ENCODE measurements at regions not wholly inside any gene's neighbourhood (a gene's known extent, or its start where the extent isn't known, plus 50 kb on each side); places are given as distances from the start of the nearest gene placed in this dataset.

DNA sequence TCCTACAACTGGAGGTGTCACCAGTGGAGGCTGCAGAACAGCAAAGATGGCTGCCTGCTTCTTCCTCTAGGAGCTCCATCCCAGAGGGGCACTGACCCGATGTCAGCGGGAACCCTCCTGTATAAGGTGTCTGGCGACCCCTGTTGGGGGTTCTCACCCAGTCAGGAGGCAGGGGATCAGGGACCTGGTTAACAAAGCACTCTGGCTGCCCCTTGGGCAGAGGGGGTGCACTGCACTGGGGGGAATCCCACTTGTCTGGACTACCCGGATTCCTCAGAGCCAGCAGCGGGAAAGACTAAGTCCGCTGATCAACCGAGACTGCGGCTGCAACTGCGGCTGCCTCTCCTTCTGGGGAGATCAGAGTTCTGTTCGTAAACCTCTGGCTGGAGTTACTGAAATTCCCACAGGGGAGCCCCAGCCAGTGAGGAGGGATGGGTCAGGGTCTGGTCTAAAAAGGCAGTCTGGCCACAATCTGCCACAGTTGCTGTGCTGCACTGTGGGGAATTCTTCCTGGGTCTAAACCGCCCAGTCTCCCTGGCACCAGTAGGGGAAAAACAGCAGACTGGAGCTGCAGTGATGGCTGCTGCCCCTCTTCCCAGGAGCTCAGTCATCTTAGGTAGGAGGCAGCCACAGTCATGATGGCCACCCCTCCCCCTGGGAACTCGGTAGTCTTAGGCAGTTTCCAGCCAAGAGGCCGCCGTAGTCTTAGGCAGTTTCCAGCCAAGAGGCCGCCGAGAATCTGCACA, 213.4 kb downstream of the CYB561 start:
- intact Hi-C loops (cut with DNase I; ENCODE audit: low total_unique reads), result no loop called here
- no peak for DNase-seq (ENCODE audit: low spot score in 2 of 2)
- TF ChIP-seq, protein P1, sequence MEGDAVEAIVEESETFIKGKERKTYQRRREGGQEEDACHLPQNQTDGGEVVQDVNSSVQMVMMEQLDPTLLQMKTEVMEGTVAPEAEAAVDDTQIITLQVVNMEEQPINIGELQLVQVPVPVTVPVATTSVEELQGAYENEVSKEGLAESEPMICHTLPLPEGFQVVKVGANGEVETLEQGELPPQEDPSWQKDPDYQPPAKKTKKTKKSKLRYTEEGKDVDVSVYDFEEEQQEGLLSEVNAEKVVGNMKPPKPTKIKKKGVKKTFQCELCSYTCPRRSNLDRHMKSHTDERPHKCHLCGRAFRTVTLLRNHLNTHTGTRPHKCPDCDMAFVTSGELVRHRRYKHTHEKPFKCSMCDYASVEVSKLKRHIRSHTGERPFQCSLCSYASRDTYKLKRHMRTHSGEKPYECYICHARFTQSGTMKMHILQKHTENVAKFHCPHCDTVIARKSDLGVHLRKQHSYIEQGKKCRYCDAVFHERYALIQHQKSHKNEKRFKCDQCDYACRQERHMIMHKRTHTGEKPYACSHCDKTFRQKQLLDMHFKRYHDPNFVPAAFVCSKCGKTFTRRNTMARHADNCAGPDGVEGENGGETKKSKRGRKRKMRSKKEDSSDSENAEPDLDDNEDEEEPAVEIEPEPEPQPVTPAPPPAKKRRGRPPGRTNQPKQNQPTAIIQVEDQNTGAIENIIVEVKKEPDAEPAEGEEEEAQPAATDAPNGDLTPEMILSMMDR (IDR thresholded peaks at IDR 0.05), result no peak
- no peak for TF ChIP-seq POLR2A (IDR thresholded peaks at IDR 0.05)
- no peak overlapping the region for H3K4me3 ChIP-seq (ENCODE audit: low read depth, poor library complexity, severe bottlenecking)
- WGBS, 2 donors, result 95 to 100% methylated on average over 13 to 15 of the region's 16 CpGs

- 90 to 92% methylated on average over 3 of the region's 3 CpGs for WGBS, 2 donors
- intact Hi-C loops (cut with DNase I; ENCODE audit: low total_unique reads), result no loop called here
- DNase-seq (ENCODE audit: low spot score in 2 of 2), result no peak
- H3K4me3 ChIP-seq (ENCODE audit: low read depth, poor library complexity, severe bottlenecking), result no peak overlapping the region
- no peak for TF ChIP-seq POLR2A (IDR thresholded peaks at IDR 0.05)
Measured at GRCh38 chr17:63240106-63240505, 206.0 kb downstream of the CYB561 start.

GRCh38 chr17:63246344-63246743, 199.8 kb downstream of the CYB561 start:
- intact Hi-C loops (cut with DNase I; ENCODE audit: low total_unique reads), result no loop called here
- H3K4me3 ChIP-seq (ENCODE audit: low read depth, poor library complexity, severe bottlenecking), result no peak overlapping the region
- TF ChIP-seq, protein P1 (IDR thresholded peaks at IDR 0.05), result no peak
- TF ChIP-seq POLR2A (IDR thresholded peaks at IDR 0.05), result no peak
- no peak for DNase-seq (ENCODE audit: low spot score in 2 of 2)
- WGBS, 2 donors, result 95 to 98% methylated on average over 2 of the region's 2 CpGs

- DNase-seq (ENCODE audit: low spot score in 2 of 2), result no peak
- TF ChIP-seq, protein P1 (IDR thresholded peaks at IDR 0.05), result no peak
- no peak for TF ChIP-seq POLR2A (IDR thresholded peaks at IDR 0.05)
- intact Hi-C loops (cut with DNase I; ENCODE audit: low total_unique reads), result no loop called here
Measured at GRCh38 chr17:63247706-63248105, 198.4 kb downstream of the CYB561 start.

GRCh38 chr17:63249256-63250004, 196.7 kb downstream of the CYB561 start:
- no peak for DNase-seq (ENCODE audit: low spot score in 2 of 2)
- WGBS, 2 donors, result 54 to 56% methylated on average over 4 of the region's 4 CpGs
- no peak for TF ChIP-seq POLR2A (IDR thresholded peaks at IDR 0.05)
- TF ChIP-seq, protein P1 (IDR thresholded peaks at IDR 0.05), result no peak
- H3K4me3 ChIP-seq (ENCODE audit: low read depth, poor library complexity, severe bottlenecking), result no peak overlapping the region
- intact Hi-C loops (cut with DNase I; ENCODE audit: low total_unique reads), result no loop called here

More at GRCh38 chr17:63247706-63248105, 198.4 kb downstream of the CYB561 start:
- H3K4me3 ChIP-seq (ENCODE audit: low read depth, poor library complexity, severe bottlenecking), result no peak overlapping the region
- WGBS, 2 donors, result 69 to 78% methylated on average over 1 of the region's 1 CpG

GRCh38 chr17:63250830-63251229, 195.3 kb downstream of the CYB561 start:
- WGBS, 2 donors, result 40 to 62% methylated on average over 3 of the region's 3 CpGs
- TF ChIP-seq, protein P1 (IDR thresholded peaks at IDR 0.05), result no peak
- TF ChIP-seq POLR2A (IDR thresholded peaks at IDR 0.05), result no peak
- intact Hi-C loops (cut with DNase I; ENCODE audit: low total_unique reads), result no loop called here
- H3K4me3 ChIP-seq (ENCODE audit: low read depth, poor library complexity, severe bottlenecking), result no peak overlapping the region
- no peak for DNase-seq (ENCODE audit: low spot score in 2 of 2)
